NCI-H345 treated with DMSO at 0.1 percent for 48 hours (cell line): ENCODE measurements at regions not wholly inside any gene's neighbourhood (a gene's known extent, or its start where the extent isn't known, plus 50 kb on each side); places are given as distances from the start of the nearest gene placed in this dataset.
"Not testable (repeated sequence)": the region's sequence is repeated elsewhere in the genome, so short reads cannot be mapped to it uniquely, and the experiment has no call there.

Experiments
- DNase-seq: peaks from one replicate; lab custom pipeline; 2025; ENCODE audit not compliant: unreplicated experiment; lab: John Stamatoyannopoulos, UW

GRCh38 chr7:153958789-153959188 lies 93.4 kb upstream of the DPP6 start:
- not testable (repeated sequence) for DNase-seq

- DNase-seq, result not testable (repeated sequence)
These were observed 87.6 kb upstream of the DPP6 start for GRCh38 chr7:153964481-153965112.

GRCh38 chr7:153969016-153969415 lies 83.2 kb upstream of the DPP6 start:
- not testable (repeated sequence) for DNase-seq

GRCh38 chr7:153974603-153975002 lies 77.6 kb upstream of the DPP6 start:
- peak; percentile 10 for DNase-seq

GRCh38 chr7:153976745-153977144 lies 75.5 kb upstream of the DPP6 start:
- not testable (repeated sequence) for DNase-seq

- not testable (repeated sequence) for DNase-seq
These were observed 69.0 kb upstream of the DPP6 start for GRCh38 chr7:153983186-153983585.

GRCh38 chr7:153989066-153989627 lies 63.1 kb upstream of the DPP6 start:
- DNase-seq, result not testable (repeated sequence)

GRCh38 chr7:153989742-153990425 lies 62.3 kb upstream of the DPP6 start:
- not testable (repeated sequence) for DNase-seq

- DNase-seq, result not testable (repeated sequence)
These were observed 60.7 kb upstream of the DPP6 start for GRCh38 chr7:153991471-153991870.

- DNase-seq, result not testable (repeated sequence)
These were observed 58.8 kb upstream of the DPP6 start for GRCh38 chr7:153993402-153993801.

- DNase-seq, result not testable (repeated sequence)
These were observed 53.3 kb upstream of the DPP6 start for GRCh38 chr7:153998896-153999295.
